WTC11 (cell line): ENCODE measurements at regions not wholly inside any gene's neighbourhood (a gene's known extent, or its start where the extent isn't known, plus 50 kb on each side); places are given as distances from the start of the nearest gene placed in this dataset.

ENCODE experiments used
- ATAC-seq: fragments of 200-7000 bp; cut with Tn5 transposase; 2 replicates; pipeline ENCODE4 v1.10.0; 2021; ENCODE audit warnings: mild to moderate bottlenecking, moderate library complexity
- CTCF ChIA-PET: fragments of 300-600 bp; sonication (Branson Sonifier 250); formaldehyde crosslinking; loops from one replicate; lab custom pipeline; 2021; ENCODE audit warnings: antibody characterized with exemption; lab: Charles Lee
- POLR2A ChIA-PET: fragments of 350-600 bp; sonication (Branson Sonifier 250); formaldehyde crosslinking; loops from one replicate; lab custom pipeline; 2021; ENCODE audit warnings: antibody characterized with exemption; lab: Charles Lee
- DNase-seq: peaks from one replicate; pipeline ENCODE4 v3.0.0; 2021; ENCODE audit warnings: low spot score
- H3K27ac Mint-ChIP-seq: 2 replicates; pipeline ENCODE4 v1.8.0; 2021; ENCODE audit warnings: mixed read lengths
- H3K27me3 Mint-ChIP-seq: 2 replicates; pipeline ENCODE4 v1.8.0; 2021; ENCODE audit warnings: low read depth, mild to moderate bottlenecking, moderate library complexity, mixed read lengths
- H3K36me3 Mint-ChIP-seq: 2 replicates; pipeline ENCODE4 v1.8.0; 2021; ENCODE audit warnings: mixed read lengths
- H3K4me1 Mint-ChIP-seq: 2 replicates; pipeline ENCODE4 v1.8.0; 2022; ENCODE audit warnings: mixed read lengths
- H3K4me3 Mint-ChIP-seq: 2 replicates; pipeline ENCODE4 v1.8.0; 2021; ENCODE audit warnings: mild to moderate bottlenecking, moderate library complexity, mixed read lengths
- H3K9me3 Mint-ChIP-seq: 2 replicates; pipeline ENCODE4 v1.8.0; 2021; ENCODE audit warnings: mixed read lengths
- ARID4B ChIP-seq: sonication (generic); formaldehyde crosslinking; IDR thresholded peaks from 2 replicates; pipeline ENCODE4 v1.8.0; 2023; ENCODE audit warnings: missing genetic modification reagents, mild to moderate bottlenecking, borderline replicate concordance
- ATF1 ChIP-seq: sonication (generic); formaldehyde crosslinking; IDR thresholded peaks from 2 replicates; pipeline ENCODE4 v1.8.1; 2023; ENCODE audit warnings: mild to moderate bottlenecking, moderate library complexity, missing genetic modification reagents
- ATF2 ChIP-seq: sonication (generic); formaldehyde crosslinking; IDR thresholded peaks from 2 replicates; pipeline ENCODE4 v1.8.1; 2022; ENCODE audit warnings: low read depth, missing genetic modification reagents, borderline replicate concordance
- CBFB ChIP-seq: sonication (generic); formaldehyde crosslinking; IDR thresholded peaks from 2 replicates; pipeline ENCODE4 v1.8.1; 2022; ENCODE audit warnings: mild to moderate bottlenecking, low read depth, missing genetic modification reagents
- E2F1 ChIP-seq: sonication (generic); formaldehyde crosslinking; IDR thresholded peaks from 2 replicates; pipeline ENCODE4 v1.8.0; 2022; ENCODE audit warnings: mild to moderate bottlenecking, missing genetic modification reagents
- E2F4 ChIP-seq: sonication (generic); formaldehyde crosslinking; IDR thresholded peaks from 2 replicates; pipeline ENCODE4 v1.8.1; 2022; ENCODE audit warnings: low read depth, mild to moderate bottlenecking, moderate library complexity, missing genetic modification reagents, borderline replicate concordance
- EMX1 ChIP-seq: fragments of 250-450 bp; sonication (Bioruptor Pico); IDR thresholded peaks from 2 replicates; pipeline ENCODE4 v1.8.0; 2021; ENCODE audit warnings: mild to moderate bottlenecking
- ESRRA ChIP-seq: sonication (generic); formaldehyde crosslinking; IDR thresholded peaks from 2 replicates; pipeline ENCODE4 v1.8.1; 2022; ENCODE audit warnings: mild to moderate bottlenecking, missing genetic modification reagents, borderline replicate concordance
- ETV6 ChIP-seq: sonication (generic); formaldehyde crosslinking; IDR thresholded peaks from 2 replicates; pipeline ENCODE4 v1.8.1; 2022; ENCODE audit warnings: mild to moderate bottlenecking, missing genetic modification reagents
- HMGA2 ChIP-seq: fragments of 250-450 bp; sonication (Bioruptor Pico); IDR thresholded peaks from 2 replicates; pipeline ENCODE4 v1.4.0; 2021; ENCODE audit warnings: mild to moderate bottlenecking, moderate library complexity
- IRF1 ChIP-seq: sonication (generic); formaldehyde crosslinking; IDR thresholded peaks from 2 replicates; pipeline ENCODE4 v1.8.0; 2023; ENCODE audit warnings: missing genetic modification reagents
- MXD4 ChIP-seq: fragments of 250-450 bp; sonication (Bioruptor Pico); IDR thresholded peaks from 2 replicates; pipeline ENCODE4 v1.8.0; 2021; ENCODE audit warnings: mild to moderate bottlenecking, moderate library complexity, borderline replicate concordance
- PRDM15 ChIP-seq: sonication (generic); formaldehyde crosslinking; IDR thresholded peaks from 2 replicates; pipeline ENCODE4 v1.8.0; 2022; ENCODE audit warnings: missing genetic modification reagents
- PRRX2 ChIP-seq: fragments of 250-450 bp; sonication (Bioruptor Pico); IDR thresholded peaks from 2 replicates; pipeline ENCODE4 v1.8.0; 2021; ENCODE audit warnings: mild to moderate bottlenecking
- TEAD4 ChIP-seq: sonication (generic); formaldehyde crosslinking; IDR thresholded peaks from 2 replicates; pipeline ENCODE4 v1.8.0; 2022; ENCODE audit warnings: mild to moderate bottlenecking, missing genetic modification reagents
- ZMAT4 ChIP-seq: fragments of 250-450 bp; sonication (Bioruptor Pico); IDR thresholded peaks from 2 replicates; pipeline ENCODE4 v1.9.0; 2021; ENCODE audit warnings: mild to moderate bottlenecking
- ZNF232 ChIP-seq: sonication (generic); formaldehyde crosslinking; IDR thresholded peaks from 2 replicates; pipeline ENCODE4 v1.8.0; 2022; ENCODE audit warnings: mild to moderate bottlenecking, missing genetic modification reagents
- ZNF396 ChIP-seq: fragments of 250-450 bp; sonication (Bioruptor Pico); IDR thresholded peaks from 2 replicates; pipeline ENCODE4 v1.8.0; 2021; ENCODE audit warnings: mild to moderate bottlenecking, moderate library complexity, borderline replicate concordance
- ZNF416 ChIP-seq: fragments of 250-450 bp; sonication (Bioruptor Pico); IDR thresholded peaks from 2 replicates; pipeline ENCODE4 v1.9.0; 2021; ENCODE audit warnings: mild to moderate bottlenecking, inconsistent platforms

GRCh38 chr3:66642019-66642418 lies 141.2 kb upstream of the LRIG1 start (continued):
- TF ChIP-seq MXD4, result no peak
- no peak for TF ChIP-seq E2F4 (CRISPR knock-in tag)
- TF ChIP-seq ZMAT4 (CRISPR knock-in tag), result no peak
- TF ChIP-seq EMX1, result no peak
- no peak for TF ChIP-seq IRF1
- no peak for TF ChIP-seq TEAD4 (CRISPR knock-in tag)
- TF ChIP-seq PRRX2 (CRISPR knock-in tag), result no peak
- TF ChIP-seq ETV6, result no peak

- no peak for TF ChIP-seq ZNF416 (CRISPR knock-in tag)
- TF ChIP-seq ATF2, result no peak
- Mint-ChIP-seq H3K4me3 (no peak overlapping the region), H3K4me1 (peaks cover 18% of the 10 kb centered on the region), H3K36me3 (peaks cover 3% of the 10 kb centered on the region; the same call in 1 of the 2 replicates), H3K27ac (no peak overlapping the region), H3K9me3 (peaks cover 18% of the 10 kb centered on the region), H3K27me3 (no peaks in the 10 kb centered on the region)
- ATAC-seq (no peak), DNase-seq (no peak)
- CTCF ChIA-PET, result interaction anchor here (0.6 to 1.0 kb wide), 2 partner anchors 16 to 172 kb away, joined by 3 read pairs; no protein-coding TSS in a partner anchor
- POLR2A ChIA-PET, result interaction anchor here (0.6 kb wide), 1 partner anchor 50 kb away, joined by 5 read pairs; no protein-coding TSS in a partner anchor
Observed at GRCh38 chr3:66642484-66642883, 141.7 kb upstream of the LRIG1 start.

- Mint-ChIP-seq H3K9me3 (peaks cover 18% of the 10 kb centered on the region), H3K4me3 (no peak overlapping the region), H3K4me1 (peaks cover 9% of the 10 kb centered on the region), H3K27me3 (no peaks in the 10 kb centered on the region), H3K27ac (no peak overlapping the region), H3K36me3 (peaks cover 3% of the 10 kb centered on the region; the same call in 1 of the 2 replicates)
- POLR2A ChIA-PET, result no interaction called here
- no peak for DNase-seq
- CTCF ChIA-PET, result no interaction called here
- ATAC-seq, result no peak
- TF ChIP-seq E2F1 (CRISPR knock-in tag) (no peak), PRDM15 (no peak), CBFB (CRISPR knock-in tag) (no peak), ATF1 (CRISPR knock-in tag) (no peak), HMGA2 (CRISPR knock-in tag) (no peak), ZNF396 (CRISPR knock-in tag) (no peak), ARID4B (no peak), PRRX2 (CRISPR knock-in tag) (no peak), ESRRA (CRISPR knock-in tag) (no peak), ZNF232 (CRISPR knock-in tag) (no peak)
Observed at GRCh38 chr3:66644549-66644948, 143.7 kb upstream of the LRIG1 start.
